Keratinocyte (primary cell): ENCODE measurements at regions not wholly inside any gene's neighbourhood (a gene's known extent, or its start where the extent isn't known, plus 50 kb on each side); places are given as distances from the start of the nearest gene placed in this dataset.

ENCODE experiments used
- DNase-seq: peaks from one replicate; pipeline ENCODE4 v3.0.0-alpha.2; 2011; ENCODE audit warnings: low read depth, missing footprints, low spot score
- FAIRE-seq: peaks from 2 replicates; lab custom pipeline; 2011; peaks lifted over from hg19 to GRCh38; lab: Jason Lieb, UNC
- H2AFZ ChIP-seq: 2 replicates; pipeline ENCODE4 v1.6.0; 2012; ENCODE audit warnings: low read length, control low read depth, inconsistent platforms; ENCODE audit not compliant: control insufficient read depth
- H3K27ac ChIP-seq: 2 replicates; pipeline ENCODE4 v1.5.1; 2011; ENCODE audit warnings: low read length; ENCODE audit not compliant: control insufficient read depth, insufficient read depth
- H3K27me3 ChIP-seq: 3 replicates; pipeline ENCODE4 v1.6.0; 2011; ENCODE audit warnings: low read length; ENCODE audit not compliant: control insufficient read depth, insufficient read depth; ENCODE audit errors: extremely low read depth
- H3K36me3 ChIP-seq, 2 experiments: 2 replicates in 1 of 2; 3 replicates in 1 of 2; pipeline ENCODE4 v1.5.1; 2011; ENCODE audit warnings: low read length in 2 of 2, mild to moderate bottlenecking in 1 of 2; ENCODE audit not compliant: control insufficient read depth in 2 of 2, insufficient read depth in 2 of 2; ENCODE audit errors: extremely low read depth in 1 of 2
- H3K4me1 ChIP-seq: 3 replicates; pipeline ENCODE4 v1.5.1; 2011; ENCODE audit warnings: low read length; ENCODE audit not compliant: control insufficient read depth, insufficient read depth; ENCODE audit errors: extremely low read depth
- H3K4me2 ChIP-seq: 3 replicates; pipeline ENCODE4 v1.6.0; 2011; ENCODE audit warnings: low read depth, low read length; ENCODE audit not compliant: control insufficient read depth, insufficient read depth; ENCODE audit errors: extremely low read depth
- H3K4me3 ChIP-seq, 3 experiments: fragments of 200-600 bp in 1 of 3; sonication (generic) in 1 of 3; 2 replicates in 2 of 3; 3 replicates in 1 of 3; pipeline ENCODE4 v1.5.1; 2011 to 2016; ENCODE audit warnings: low read length in 3 of 3, mild to moderate bottlenecking in 3 of 3, control low read depth in 2 of 3, inconsistent platforms in 1 of 3, low read depth in 1 of 3, mixed read lengths in 1 of 3, mixed run types in 1 of 3, moderate library complexity in 1 of 3; ENCODE audit not compliant: control insufficient read depth in 2 of 3, insufficient read depth in 2 of 3; ENCODE audit errors: extremely low read depth in 1 of 3
- H3K79me2 ChIP-seq: 2 replicates; pipeline ENCODE4 v1.6.0; 2012; ENCODE audit warnings: low read length; ENCODE audit not compliant: control insufficient read depth, insufficient read depth
- H3K9ac ChIP-seq: 3 replicates; pipeline ENCODE4 v1.6.0; 2011; ENCODE audit warnings: low read length; ENCODE audit not compliant: control insufficient read depth, insufficient read depth; ENCODE audit errors: extremely low read depth
- H3K9me1 ChIP-seq: 3 replicates; pipeline ENCODE4 v1.6.0; 2011; ENCODE audit warnings: low read length; ENCODE audit not compliant: control insufficient read depth, insufficient read depth; ENCODE audit errors: extremely low read depth
- H3K9me3 ChIP-seq: 2 replicates; pipeline ENCODE4 v1.5.1; 2012; ENCODE audit warnings: low read depth, low read length; ENCODE audit not compliant: control insufficient read depth
- H4K20me1 ChIP-seq: 3 replicates; pipeline ENCODE4 v1.6.0; 2011; ENCODE audit warnings: low read length; ENCODE audit not compliant: control insufficient read depth, insufficient read depth; ENCODE audit errors: extremely low read depth
- CTCF ChIP-seq, 3 experiments: IDR thresholded peaks in 1 of 3; conservative IDR thresholded peaks in 1 of 3; optimal IDR thresholded peaks in 1 of 3; 2 replicates in 2 of 3; 3 replicates in 1 of 3; pipeline versions ENCODE3 to v1.5.1; 2011; ENCODE audit warnings: low read length in 3 of 3, mild to moderate bottlenecking in 3 of 3, moderate library complexity in 2 of 3, control low read depth in 1 of 3, inconsistent platforms in 1 of 3; ENCODE audit not compliant: insufficient read depth in 2 of 3; ENCODE audit errors: extremely low read depth in 1 of 3
- EZH2 ChIP-seq: IDR thresholded peaks from one replicate; pipeline ENCODE4 v1.6.1; 2012; ENCODE audit warnings: inconsistent platforms, mild to moderate bottlenecking, low read length, moderate library complexity
- dilution Hi-C: fragments of 300-500 bp; cut with MboI; formaldehyde crosslinking; loops from one replicate; pipeline ENCODE4 v1.7.0; 2020; ENCODE audit warnings: low sequenced_read_pairs; ENCODE audit not compliant: extremely low pct_ligation_motif_present

- FAIRE-seq, result no peak
- DNase-seq, result no peak
- H3K9me3 ChIP-seq, result no peaks in the 10 kb centered on the region
- TF ChIP-seq CTCF (optimal IDR thresholded peaks at IDR 0.05 in 1 of 3, IDR thresholded peaks at IDR 0.05 in 1 of 3, conservative IDR thresholded peaks at IDR 0.05 in 1 of 3; ENCODE audit: extremely low read depth in 1 of 3, insufficient read depth in 2 of 3, low read length in 3 of 3) (no peak), EZH2 (no peak)
- H3K36me3 ChIP-seq, result no peaks in the 10 kb centered on the region
- no peak overlapping the region for H3K27ac ChIP-seq
- no peak overlapping the region for H3K9ac ChIP-seq
- H3K4me2 ChIP-seq, result no peak overlapping the region
- H2AFZ ChIP-seq, result no peak overlapping the region
- H3K4me1 ChIP-seq, result no peaks in the 10 kb centered on the region
- no peaks in the 10 kb centered on the region for H3K79me2 ChIP-seq
- no peak overlapping the region for H3K4me3 ChIP-seq
- H4K20me1 ChIP-seq, result no peaks in the 10 kb centered on the region
- H3K9me1 ChIP-seq, result no peaks in the 10 kb centered on the region
- no peaks in the 10 kb centered on the region for H3K27me3 ChIP-seq
- dilution Hi-C loops, result no loop called here
Observed at GRCh38 chr10:85149766-85150165, 821.4 kb downstream of the CCSER2 start.

- no peak for TF ChIP-seq CTCF (optimal IDR thresholded peaks at IDR 0.05 in 1 of 3, IDR thresholded peaks at IDR 0.05 in 1 of 3, conservative IDR thresholded peaks at IDR 0.05 in 1 of 3; ENCODE audit: extremely low read depth in 1 of 3, insufficient read depth in 2 of 3, low read length in 3 of 3)
- no peaks in the 10 kb centered on the region for H4K20me1 ChIP-seq
- no peak overlapping the region for H3K27ac ChIP-seq
- H3K27me3 ChIP-seq, result no peaks in the 10 kb centered on the region
- FAIRE-seq, result no peak
- no peak overlapping the region for H2AFZ ChIP-seq
- no peaks in the 10 kb centered on the region for H3K9me3 ChIP-seq
- no peak overlapping the region for H3K4me2 ChIP-seq
- H3K4me3 ChIP-seq, result no peak overlapping the region
- H3K4me1 ChIP-seq, result no peaks in the 10 kb centered on the region
- no peak overlapping the region for H3K9ac ChIP-seq
- dilution Hi-C loops, result no loop called here
- no peak for DNase-seq
- no peaks in the 10 kb centered on the region for H3K79me2 ChIP-seq
- no peaks in the 10 kb centered on the region for H3K36me3 ChIP-seq
- no peaks in the 10 kb centered on the region for H3K9me1 ChIP-seq
Observed at GRCh38 chr10:85151506-85151905, 823.1 kb downstream of the CCSER2 start.
